ENCODE measurements at regions not wholly inside any gene's neighbourhood (a gene's known extent, or its start where the extent isn't known, plus 50 kb on each side); places are given as distances from the start of the nearest gene placed in this dataset.

- no peak for DNase-seq (ENCODE audit: low read depth)
- no peak overlapping the region for H3K4me3 ChIP-seq (ENCODE audit: low read depth, low read length)
- no peak for TF ChIP-seq CTCF (IDR thresholded peaks at IDR 0.05; ENCODE audit: low read depth, low read length, missing control alignments)
Measured at GRCh38 chr14:86404425-86404824, 874.5 kb downstream of the FLRT2 start.

- no peak overlapping the region for H3K4me3 ChIP-seq (ENCODE audit: low read depth, low read length)
- no peak for TF ChIP-seq CTCF (IDR thresholded peaks at IDR 0.05; ENCODE audit: low read depth, low read length, missing control alignments)
- DNase-seq (ENCODE audit: low read depth), result no peak
Measured at GRCh38 chr14:86402545-86402944, 872.6 kb downstream of the FLRT2 start.

GRCh38 chr14:86391085-86391484 is 861.1 kb downstream of the FLRT2 start:
- no peak overlapping the region for H3K4me3 ChIP-seq (ENCODE audit: low read depth, low read length)
- no peak for TF ChIP-seq CTCF (IDR thresholded peaks at IDR 0.05; ENCODE audit: low read depth, low read length, missing control alignments)
- DNase-seq (ENCODE audit: low read depth), result no peak

GRCh38 chr14:86388216-86388615 is 858.3 kb downstream of the FLRT2 start:
- no peak for TF ChIP-seq CTCF (IDR thresholded peaks at IDR 0.05; ENCODE audit: low read depth, low read length, missing control alignments)
- no peak overlapping the region for H3K4me3 ChIP-seq (ENCODE audit: low read depth, low read length)
- no peak for DNase-seq (ENCODE audit: low read depth)

GRCh38 chr14:86373886-86374285 is 843.9 kb downstream of the FLRT2 start:
- no peak for TF ChIP-seq CTCF (IDR thresholded peaks at IDR 0.05; ENCODE audit: low read depth, low read length, missing control alignments)
- H3K4me3 ChIP-seq (ENCODE audit: low read depth, low read length), result no peak overlapping the region
- DNase-seq (ENCODE audit: low read depth), result no peak

GRCh38 chr14:86372402-86372801 is 842.5 kb downstream of the FLRT2 start:
- no peak for DNase-seq (ENCODE audit: low read depth)
- TF ChIP-seq CTCF (IDR thresholded peaks at IDR 0.05; ENCODE audit: low read depth, low read length, missing control alignments), result no peak
- no peak overlapping the region for H3K4me3 ChIP-seq (ENCODE audit: low read depth, low read length)

GRCh38 chr14:86364634-86365033 is 834.7 kb downstream of the FLRT2 start:
- DNase-seq (ENCODE audit: low read depth), result no peak
- no peak overlapping the region for H3K4me3 ChIP-seq (ENCODE audit: low read depth, low read length)
- TF ChIP-seq CTCF (IDR thresholded peaks at IDR 0.05; ENCODE audit: low read depth, low read length, missing control alignments), result no peak
